ENCODE measurements at regions not wholly inside any gene's neighbourhood (a gene's known extent, or its start where the extent isn't known, plus 50 kb on each side); places are given as distances from the start of the nearest gene placed in this dataset.
"Not testable (repeated sequence)": the region's sequence is repeated elsewhere in the genome, so short reads cannot be mapped to it uniquely, and the experiment has no call there.

DNA sequence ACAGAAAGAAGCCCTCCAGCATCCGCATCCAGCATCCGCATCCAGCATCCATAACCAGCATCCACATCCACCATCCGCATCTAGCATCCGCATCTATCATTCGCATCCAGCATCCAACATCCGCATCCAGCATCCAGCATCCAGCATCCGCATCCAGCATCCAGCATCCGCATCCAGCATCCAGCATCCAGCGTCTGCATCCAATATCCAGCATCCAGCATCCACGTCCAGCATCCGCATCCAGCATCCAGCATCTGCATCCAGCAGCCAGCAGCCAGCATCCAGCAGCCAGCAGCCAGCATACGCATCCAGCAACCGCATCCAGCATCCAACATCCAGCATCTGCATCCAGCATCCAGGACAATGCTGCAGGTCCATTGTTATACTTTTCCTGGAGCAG lies 671.0 kb upstream of the C16orf82 start:
- Histone ChIP-seq H3K27me3 (ENCODE audit: control insufficient read depth, insufficient read depth, low read length) (no peaks in the 10 kb centered on the region), H3K4me3 (ENCODE audit: low read depth, low read length) (no peak overlapping the region)

DNA sequence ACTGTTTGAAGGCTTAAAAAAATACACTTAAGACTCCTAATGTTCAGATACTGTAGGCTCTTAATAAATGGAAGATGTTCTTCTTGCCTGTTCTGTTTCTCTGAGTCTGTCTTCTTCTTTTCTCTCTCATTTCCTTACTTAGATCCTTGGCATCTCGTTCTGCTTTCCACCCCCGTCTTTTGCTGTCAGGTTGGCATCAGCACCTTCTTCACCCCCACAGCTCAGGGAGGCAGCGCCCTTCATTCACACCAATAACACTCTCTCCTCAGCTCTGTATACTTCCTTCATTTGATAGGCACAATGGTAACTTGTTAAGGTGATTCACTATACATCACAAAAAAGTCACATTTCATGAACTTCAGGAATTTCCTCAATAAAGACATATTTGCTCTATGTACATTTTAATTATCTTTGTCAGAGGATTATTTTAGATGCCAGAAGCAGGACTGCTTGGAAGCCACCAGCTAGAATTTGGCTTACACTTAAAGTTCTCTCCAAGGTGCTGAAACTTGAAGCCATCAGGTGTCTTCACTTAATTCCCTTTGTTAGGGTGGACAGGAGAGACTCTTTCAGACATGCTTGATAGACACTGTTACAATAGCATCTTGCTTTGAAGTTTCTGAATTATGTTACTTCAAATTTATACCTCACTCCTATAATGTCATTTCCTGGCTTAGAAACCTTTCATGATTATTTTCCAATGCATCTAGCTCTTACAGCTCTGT lies 670.1 kb upstream of the C16orf82 start:
- Histone ChIP-seq H3K27me3 (ENCODE audit: control insufficient read depth, insufficient read depth, low read length) (no peaks in the 10 kb centered on the region), H3K36me3 (ENCODE audit: control insufficient read depth, insufficient read depth, low read length) (no peaks in the 10 kb centered on the region), H3K4me3 (ENCODE audit: low read depth, low read length) (no peak overlapping the region)
- TF ChIP-seq, protein P1, sequence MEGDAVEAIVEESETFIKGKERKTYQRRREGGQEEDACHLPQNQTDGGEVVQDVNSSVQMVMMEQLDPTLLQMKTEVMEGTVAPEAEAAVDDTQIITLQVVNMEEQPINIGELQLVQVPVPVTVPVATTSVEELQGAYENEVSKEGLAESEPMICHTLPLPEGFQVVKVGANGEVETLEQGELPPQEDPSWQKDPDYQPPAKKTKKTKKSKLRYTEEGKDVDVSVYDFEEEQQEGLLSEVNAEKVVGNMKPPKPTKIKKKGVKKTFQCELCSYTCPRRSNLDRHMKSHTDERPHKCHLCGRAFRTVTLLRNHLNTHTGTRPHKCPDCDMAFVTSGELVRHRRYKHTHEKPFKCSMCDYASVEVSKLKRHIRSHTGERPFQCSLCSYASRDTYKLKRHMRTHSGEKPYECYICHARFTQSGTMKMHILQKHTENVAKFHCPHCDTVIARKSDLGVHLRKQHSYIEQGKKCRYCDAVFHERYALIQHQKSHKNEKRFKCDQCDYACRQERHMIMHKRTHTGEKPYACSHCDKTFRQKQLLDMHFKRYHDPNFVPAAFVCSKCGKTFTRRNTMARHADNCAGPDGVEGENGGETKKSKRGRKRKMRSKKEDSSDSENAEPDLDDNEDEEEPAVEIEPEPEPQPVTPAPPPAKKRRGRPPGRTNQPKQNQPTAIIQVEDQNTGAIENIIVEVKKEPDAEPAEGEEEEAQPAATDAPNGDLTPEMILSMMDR (IDR thresholded peaks at IDR 0.05; ENCODE audit: insufficient read depth, low read length, poor library complexity, severe bottlenecking) = no peak
- DNase-seq (ENCODE audit: low read depth) = no peak

More for the DNA sequence above, 671.0 kb upstream of the C16orf82 start:
- no peak for DNase-seq (ENCODE audit: low read depth)
- TF ChIP-seq, protein P1 (IDR thresholded peaks at IDR 0.05; ENCODE audit: insufficient read depth, low read length, poor library complexity, severe bottlenecking) = no peak
- no peaks in the 10 kb centered on the region for H3K36me3 ChIP-seq (ENCODE audit: control insufficient read depth, insufficient read depth, low read length)

DNA sequence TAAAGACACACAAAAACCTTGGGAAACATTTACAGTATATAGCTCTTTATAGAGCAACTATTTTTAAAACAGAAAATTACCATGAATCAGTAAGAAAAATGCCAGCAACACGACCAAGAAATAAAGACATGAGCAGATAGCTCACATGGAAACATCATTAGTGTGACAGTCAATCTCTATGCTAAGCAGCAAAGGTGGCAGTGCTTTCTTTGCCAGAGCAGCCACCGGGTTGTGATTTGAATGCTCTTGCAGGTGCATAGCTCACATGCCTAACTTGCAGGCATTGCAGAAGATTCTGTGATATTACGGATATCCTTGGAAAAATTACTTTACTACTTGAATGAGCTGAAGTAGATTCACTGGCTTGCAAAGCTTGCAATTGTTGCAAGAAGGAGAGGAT lies 652.9 kb upstream of the C16orf82 start:
- DNase-seq (ENCODE audit: low read depth) = no peak
- TF ChIP-seq, protein P1 (IDR thresholded peaks at IDR 0.05; ENCODE audit: insufficient read depth, low read length, poor library complexity, severe bottlenecking) = no peak
- Histone ChIP-seq H3K4me3 (ENCODE audit: low read depth, low read length) (no peak overlapping the region), H3K36me3 (ENCODE audit: control insufficient read depth, insufficient read depth, low read length) (no peaks in the 10 kb centered on the region), H3K27me3 (ENCODE audit: control insufficient read depth, insufficient read depth, low read length) (no peaks in the 10 kb centered on the region)

DNA sequence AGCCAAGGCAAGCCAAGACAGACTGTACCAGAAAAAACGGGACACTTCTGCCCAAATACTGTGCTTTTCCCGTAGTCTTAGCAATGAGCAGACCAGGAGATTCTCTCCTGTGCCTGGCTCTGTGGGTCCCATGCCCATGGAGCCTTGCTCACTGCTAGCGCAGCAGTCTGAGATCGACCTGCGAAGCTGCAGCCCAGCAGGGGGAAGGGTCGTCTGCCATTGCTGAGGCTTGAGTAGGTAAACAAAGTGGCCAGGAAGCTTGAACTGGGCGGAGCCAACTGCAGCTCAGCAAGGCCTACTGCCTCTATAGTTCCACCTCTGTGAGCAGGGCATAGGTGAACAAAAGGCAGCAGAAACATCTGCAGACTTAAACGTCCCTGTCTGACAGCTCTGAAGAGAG lies 647.3 kb upstream of the C16orf82 start:
- not testable (repeated sequence) for H3K27me3 ChIP-seq (ENCODE audit: control insufficient read depth, insufficient read depth, low read length); H3K36me3 ChIP-seq (ENCODE audit: control insufficient read depth, insufficient read depth, low read length); H3K4me3 ChIP-seq (ENCODE audit: low read depth, low read length); DNase-seq (ENCODE audit: low read depth)

DNA sequence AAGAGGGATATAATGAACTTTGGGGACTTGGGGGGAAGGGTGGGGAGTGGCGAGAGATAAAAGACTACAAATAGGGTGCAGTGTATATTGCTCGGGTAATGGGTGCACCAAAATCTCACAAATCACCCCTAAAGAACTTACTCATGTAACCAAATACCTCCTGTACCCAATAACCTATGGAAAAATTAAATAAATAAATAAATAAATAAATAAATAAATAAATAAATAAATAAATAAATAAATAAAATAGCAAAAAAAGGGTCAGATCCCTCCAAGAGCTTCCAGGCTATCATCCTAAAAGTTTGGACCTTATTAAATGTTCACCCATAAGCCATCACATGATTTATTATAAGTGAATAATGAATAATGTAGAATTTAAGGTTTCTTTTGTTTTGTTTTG lies 636.1 kb upstream of the C16orf82 start:
- no peaks in the 10 kb centered on the region for H3K27me3 ChIP-seq (ENCODE audit: control insufficient read depth, insufficient read depth, low read length)
- no peak overlapping the region for H3K4me3 ChIP-seq (ENCODE audit: low read depth, low read length)
- no peak for DNase-seq (ENCODE audit: low read depth)
- H3K36me3 ChIP-seq (ENCODE audit: control insufficient read depth, insufficient read depth, low read length) = no peaks in the 10 kb centered on the region
- TF ChIP-seq, protein P1 (IDR thresholded peaks at IDR 0.05; ENCODE audit: insufficient read depth, low read length, poor library complexity, severe bottlenecking) = no peak

DNA sequence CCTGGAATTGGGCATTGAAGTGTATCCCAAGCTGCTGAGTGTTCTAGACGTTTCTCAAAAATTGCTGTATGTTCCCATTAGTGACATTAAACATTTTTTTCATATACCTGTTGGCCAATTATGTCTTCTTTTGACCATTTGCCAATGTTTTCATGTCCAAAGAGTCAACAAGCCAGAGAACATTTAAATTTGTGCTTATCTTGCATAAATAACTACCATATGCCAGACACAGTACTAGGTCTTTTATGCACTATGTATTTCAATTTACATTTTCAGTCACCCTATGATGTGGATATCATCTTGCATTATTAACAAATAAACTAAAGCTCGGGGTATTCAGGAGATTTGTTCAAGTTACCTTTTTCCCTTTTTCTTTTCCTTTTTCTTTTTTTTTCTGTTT lies 632.9 kb upstream of the C16orf82 start:
- TF ChIP-seq, protein P1 (IDR thresholded peaks at IDR 0.05; ENCODE audit: insufficient read depth, low read length, poor library complexity, severe bottlenecking) = no peak
- no peak for DNase-seq (ENCODE audit: low read depth)
- H3K27me3 ChIP-seq (ENCODE audit: control insufficient read depth, insufficient read depth, low read length) = no peaks in the 10 kb centered on the region
- no peaks in the 10 kb centered on the region for H3K36me3 ChIP-seq (ENCODE audit: control insufficient read depth, insufficient read depth, low read length)
- H3K4me3 ChIP-seq (ENCODE audit: low read depth, low read length) = no peak overlapping the region
